ENCODE measurements at regions not wholly inside any gene's neighbourhood (a gene's known extent, or its start where the extent isn't known, plus 50 kb on each side); places are given as distances from the start of the nearest gene placed in this dataset.

DNA sequence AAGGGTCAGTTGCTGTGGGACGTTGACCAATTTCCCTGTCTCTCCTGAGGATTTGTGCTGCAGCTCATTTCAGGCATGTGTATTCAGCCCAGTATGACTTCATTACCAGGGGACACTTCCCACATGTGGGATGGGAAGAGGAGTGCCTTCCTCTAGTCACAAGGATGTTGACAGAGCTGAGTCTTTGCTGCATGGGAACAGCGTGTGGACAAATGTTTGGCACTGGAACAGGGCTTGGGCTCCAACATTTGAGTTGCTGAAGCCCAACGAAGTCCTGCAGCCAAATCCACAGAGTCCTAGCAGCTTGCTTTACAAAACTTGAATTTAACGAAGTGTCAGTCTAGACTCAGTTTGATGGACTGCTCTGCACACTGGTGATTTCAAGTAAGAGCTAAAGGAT, 283.2 kb downstream of the SH3GL2 start:
- Histone ChIP-seq H3K9me1 (replicated peaks; ENCODE audit: control insufficient read depth, extremely low read depth, insufficient read depth, low read length) (no peaks in the 10 kb centered on the region), H2AFZ (ENCODE audit: low read depth, low read length) (no peak overlapping the region), H4K20me1 (replicated peaks; ENCODE audit: control insufficient read depth, extremely low read depth, insufficient read depth, low read length) (no peaks in the 10 kb centered on the region), H3K36me3 (ENCODE audit: control insufficient read depth in 2 of 2, extremely low read depth in 1 of 2, insufficient read depth in 2 of 2, low read length in 2 of 2) (no peaks in the 10 kb centered on the region), H3K4me2 (ENCODE audit: insufficient read depth, low read length) (no peak overlapping the region), H3K9me3 (replicated peaks; ENCODE audit: control insufficient read depth, insufficient read depth, low read length) (no peaks in the 10 kb centered on the region), H3K79me2 (ENCODE audit: control insufficient read depth, insufficient read depth, low read length) (no peaks in the 10 kb centered on the region), H3K9ac (replicated peaks; ENCODE audit: extremely low read depth, insufficient read depth, low read length) (no peak overlapping the region), H3K4me1 (ENCODE audit: control insufficient read depth, extremely low read depth, insufficient read depth, low read length) (no peaks in the 10 kb centered on the region), H3K27me3 (ENCODE audit: control insufficient read depth in 2 of 2, insufficient read depth in 2 of 2, low read length in 2 of 2) (no peaks in the 10 kb centered on the region), H3K4me3 (replicated peaks in 1 of 3; ENCODE audit: insufficient read depth in 1 of 3, low read depth in 1 of 3, low read length in 3 of 3) (no peak overlapping the region), H3K27ac (ENCODE audit: insufficient read depth, low read depth, low read length) (no peak overlapping the region)
- ChIA-PET POLR2A (no interaction called here), CTCF (no interaction called here)
- FAIRE-seq, result no peak
- dilution Hi-C loops (cut with MboI; ENCODE audit: extremely low pct_ligation_motif_present, low sequenced_read_pairs) (no loop called here), intact Hi-C loops (cut with micrococcal nuclease) (no loop called here)
- TF ChIP-seq MYC (IDR thresholded peaks at IDR 0.05; ENCODE audit: low read depth, low read length), result no peak
- TF ChIP-seq, protein P1, sequence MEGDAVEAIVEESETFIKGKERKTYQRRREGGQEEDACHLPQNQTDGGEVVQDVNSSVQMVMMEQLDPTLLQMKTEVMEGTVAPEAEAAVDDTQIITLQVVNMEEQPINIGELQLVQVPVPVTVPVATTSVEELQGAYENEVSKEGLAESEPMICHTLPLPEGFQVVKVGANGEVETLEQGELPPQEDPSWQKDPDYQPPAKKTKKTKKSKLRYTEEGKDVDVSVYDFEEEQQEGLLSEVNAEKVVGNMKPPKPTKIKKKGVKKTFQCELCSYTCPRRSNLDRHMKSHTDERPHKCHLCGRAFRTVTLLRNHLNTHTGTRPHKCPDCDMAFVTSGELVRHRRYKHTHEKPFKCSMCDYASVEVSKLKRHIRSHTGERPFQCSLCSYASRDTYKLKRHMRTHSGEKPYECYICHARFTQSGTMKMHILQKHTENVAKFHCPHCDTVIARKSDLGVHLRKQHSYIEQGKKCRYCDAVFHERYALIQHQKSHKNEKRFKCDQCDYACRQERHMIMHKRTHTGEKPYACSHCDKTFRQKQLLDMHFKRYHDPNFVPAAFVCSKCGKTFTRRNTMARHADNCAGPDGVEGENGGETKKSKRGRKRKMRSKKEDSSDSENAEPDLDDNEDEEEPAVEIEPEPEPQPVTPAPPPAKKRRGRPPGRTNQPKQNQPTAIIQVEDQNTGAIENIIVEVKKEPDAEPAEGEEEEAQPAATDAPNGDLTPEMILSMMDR (IDR thresholded peaks at IDR 0.05; ENCODE audit: extremely low read depth in 1 of 2, insufficient read depth in 1 of 2, low read depth in 1 of 2, low read length in 2 of 2), result no peak
- DNase-seq (ENCODE audit: low read depth, low spot score), result no peak
- BruUV-seq (replicated peaks), result no TSS peak

DNA sequence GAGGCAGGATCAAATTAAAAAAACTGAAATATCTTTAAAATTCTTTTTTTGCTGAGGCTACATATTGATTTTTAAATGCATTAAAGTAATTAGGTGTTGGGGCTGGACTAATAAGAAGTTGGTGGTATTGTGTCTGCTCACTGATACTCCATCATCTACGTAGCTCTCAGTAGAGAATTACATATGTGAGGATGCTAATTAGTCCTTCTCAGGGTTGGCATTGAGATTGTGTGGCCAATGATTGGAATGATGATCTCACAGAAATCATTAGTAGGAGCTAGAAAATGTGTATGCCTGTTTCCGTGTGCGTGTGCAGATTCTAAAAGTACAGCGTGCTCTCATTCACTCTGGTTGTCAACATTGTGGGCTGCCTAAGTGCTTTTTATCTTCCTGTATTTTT, 283.8 kb downstream of the SH3GL2 start:
- dilution Hi-C loops (cut with MboI; ENCODE audit: extremely low pct_ligation_motif_present, low sequenced_read_pairs), result no loop called here
- no peaks in the 10 kb centered on the region for H3K4me1 ChIP-seq (ENCODE audit: control insufficient read depth, extremely low read depth, insufficient read depth, low read length)
- CTCF ChIA-PET, result no interaction called here

More for the DNA sequence above, 283.8 kb downstream of the SH3GL2 start:
- BruUV-seq (replicated peaks), result no TSS peak
- H3K36me3 ChIP-seq (ENCODE audit: control insufficient read depth in 2 of 2, extremely low read depth in 1 of 2, insufficient read depth in 2 of 2, low read length in 2 of 2), result no peaks in the 10 kb centered on the region
- no peaks in the 10 kb centered on the region for H3K27me3 ChIP-seq (ENCODE audit: control insufficient read depth in 2 of 2, insufficient read depth in 2 of 2, low read length in 2 of 2)
- H3K4me2 ChIP-seq (ENCODE audit: insufficient read depth, low read length), result no peak overlapping the region
- no peak for TF ChIP-seq FOS (IDR thresholded peaks at IDR 0.05; ENCODE audit: borderline replicate concordance, insufficient read depth, low read length)
- no peak for TF ChIP-seq MYC (IDR thresholded peaks at IDR 0.05; ENCODE audit: low read depth, low read length)
- TF ChIP-seq JUN (IDR thresholded peaks at IDR 0.05; ENCODE audit: borderline replicate concordance, insufficient read depth, insufficient read length, low read depth), result no peak
- no peak for TF ChIP-seq GATA2 (IDR thresholded peaks at IDR 0.05; ENCODE audit: insufficient read depth, insufficient read length, low read depth, low read length)
- no peak for TF ChIP-seq EZH2 (IDR thresholded peaks at IDR 0.05; ENCODE audit: borderline replicate concordance, low read depth, low read length, severe bottlenecking)
- TF ChIP-seq, protein P1 (IDR thresholded peaks at IDR 0.05; ENCODE audit: extremely low read depth in 1 of 2, insufficient read depth in 1 of 2, low read depth in 1 of 2, low read length in 2 of 2), result no peak
- TF ChIP-seq, protein P2, sequence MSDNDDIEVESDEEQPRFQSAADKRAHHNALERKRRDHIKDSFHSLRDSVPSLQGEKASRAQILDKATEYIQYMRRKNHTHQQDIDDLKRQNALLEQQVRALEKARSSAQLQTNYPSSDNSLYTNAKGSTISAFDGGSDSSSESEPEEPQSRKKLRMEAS (IDR thresholded peaks at IDR 0.05; ENCODE audit: insufficient read depth, insufficient read length), result no peak
- TF ChIP-seq POLR2AphosphoS5 (IDR thresholded peaks at IDR 0.05; ENCODE audit: insufficient read depth, low read depth, low read length), result no peak
- no peak for TF ChIP-seq POLR2A (IDR thresholded peaks at IDR 0.05; ENCODE audit: low read depth, low read length)
- no peak overlapping the region for H3K9ac ChIP-seq (replicated peaks; ENCODE audit: extremely low read depth, insufficient read depth, low read length)
- DNase-seq (ENCODE audit: low read depth, low spot score), result no peak
- no peaks in the 10 kb centered on the region for H3K9me1 ChIP-seq (replicated peaks; ENCODE audit: control insufficient read depth, extremely low read depth, insufficient read depth, low read length)
- no peaks in the 10 kb centered on the region for H3K79me2 ChIP-seq (ENCODE audit: control insufficient read depth, insufficient read depth, low read length)
- FAIRE-seq, result no peak
- no peak overlapping the region for H3K27ac ChIP-seq (ENCODE audit: insufficient read depth, low read depth, low read length)
- no peak overlapping the region for H2AFZ ChIP-seq (ENCODE audit: low read depth, low read length)
- no peak overlapping the region for H3K4me3 ChIP-seq (replicated peaks in 1 of 3; ENCODE audit: insufficient read depth in 1 of 3, low read depth in 1 of 3, low read length in 3 of 3)
- H4K20me1 ChIP-seq (replicated peaks; ENCODE audit: control insufficient read depth, extremely low read depth, insufficient read depth, low read length), result no peaks in the 10 kb centered on the region
- no peaks in the 10 kb centered on the region for H3K9me3 ChIP-seq (replicated peaks; ENCODE audit: control insufficient read depth, insufficient read depth, low read length)
- intact Hi-C loops (cut with micrococcal nuclease), result no loop called here
- POLR2A ChIA-PET, result interaction anchor here (0.6 kb wide), 1 partner anchor 1061 kb away, joined by 3 read pairs; no protein-coding TSS in a partner anchor
